ENCODE measurements at regions not wholly inside any gene's neighbourhood (a gene's known extent, or its start where the extent isn't known, plus 50 kb on each side); places are given as distances from the start of the nearest gene placed in this dataset.

DNA sequence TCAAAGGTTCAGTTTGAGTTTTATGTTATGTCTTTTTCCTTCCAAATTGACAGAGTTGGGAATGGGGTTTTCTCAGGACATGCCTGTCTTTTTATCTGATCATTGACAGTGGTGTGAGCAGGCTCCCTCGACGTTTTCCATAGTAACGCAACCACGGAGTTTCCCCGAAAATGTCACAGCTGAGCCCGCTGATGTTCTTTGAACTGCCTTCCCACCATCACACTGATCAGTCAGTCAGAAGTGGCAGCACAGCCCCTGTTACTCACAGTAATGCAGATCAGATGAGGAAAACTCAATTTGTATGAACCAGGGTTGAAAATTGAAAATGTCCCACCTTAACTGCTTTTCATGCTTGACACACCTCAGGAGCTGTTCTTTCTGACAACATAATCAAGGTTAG, 210.4 kb downstream of the NECTIN3 start (continued):
- TF ChIP-seq, protein P1, sequence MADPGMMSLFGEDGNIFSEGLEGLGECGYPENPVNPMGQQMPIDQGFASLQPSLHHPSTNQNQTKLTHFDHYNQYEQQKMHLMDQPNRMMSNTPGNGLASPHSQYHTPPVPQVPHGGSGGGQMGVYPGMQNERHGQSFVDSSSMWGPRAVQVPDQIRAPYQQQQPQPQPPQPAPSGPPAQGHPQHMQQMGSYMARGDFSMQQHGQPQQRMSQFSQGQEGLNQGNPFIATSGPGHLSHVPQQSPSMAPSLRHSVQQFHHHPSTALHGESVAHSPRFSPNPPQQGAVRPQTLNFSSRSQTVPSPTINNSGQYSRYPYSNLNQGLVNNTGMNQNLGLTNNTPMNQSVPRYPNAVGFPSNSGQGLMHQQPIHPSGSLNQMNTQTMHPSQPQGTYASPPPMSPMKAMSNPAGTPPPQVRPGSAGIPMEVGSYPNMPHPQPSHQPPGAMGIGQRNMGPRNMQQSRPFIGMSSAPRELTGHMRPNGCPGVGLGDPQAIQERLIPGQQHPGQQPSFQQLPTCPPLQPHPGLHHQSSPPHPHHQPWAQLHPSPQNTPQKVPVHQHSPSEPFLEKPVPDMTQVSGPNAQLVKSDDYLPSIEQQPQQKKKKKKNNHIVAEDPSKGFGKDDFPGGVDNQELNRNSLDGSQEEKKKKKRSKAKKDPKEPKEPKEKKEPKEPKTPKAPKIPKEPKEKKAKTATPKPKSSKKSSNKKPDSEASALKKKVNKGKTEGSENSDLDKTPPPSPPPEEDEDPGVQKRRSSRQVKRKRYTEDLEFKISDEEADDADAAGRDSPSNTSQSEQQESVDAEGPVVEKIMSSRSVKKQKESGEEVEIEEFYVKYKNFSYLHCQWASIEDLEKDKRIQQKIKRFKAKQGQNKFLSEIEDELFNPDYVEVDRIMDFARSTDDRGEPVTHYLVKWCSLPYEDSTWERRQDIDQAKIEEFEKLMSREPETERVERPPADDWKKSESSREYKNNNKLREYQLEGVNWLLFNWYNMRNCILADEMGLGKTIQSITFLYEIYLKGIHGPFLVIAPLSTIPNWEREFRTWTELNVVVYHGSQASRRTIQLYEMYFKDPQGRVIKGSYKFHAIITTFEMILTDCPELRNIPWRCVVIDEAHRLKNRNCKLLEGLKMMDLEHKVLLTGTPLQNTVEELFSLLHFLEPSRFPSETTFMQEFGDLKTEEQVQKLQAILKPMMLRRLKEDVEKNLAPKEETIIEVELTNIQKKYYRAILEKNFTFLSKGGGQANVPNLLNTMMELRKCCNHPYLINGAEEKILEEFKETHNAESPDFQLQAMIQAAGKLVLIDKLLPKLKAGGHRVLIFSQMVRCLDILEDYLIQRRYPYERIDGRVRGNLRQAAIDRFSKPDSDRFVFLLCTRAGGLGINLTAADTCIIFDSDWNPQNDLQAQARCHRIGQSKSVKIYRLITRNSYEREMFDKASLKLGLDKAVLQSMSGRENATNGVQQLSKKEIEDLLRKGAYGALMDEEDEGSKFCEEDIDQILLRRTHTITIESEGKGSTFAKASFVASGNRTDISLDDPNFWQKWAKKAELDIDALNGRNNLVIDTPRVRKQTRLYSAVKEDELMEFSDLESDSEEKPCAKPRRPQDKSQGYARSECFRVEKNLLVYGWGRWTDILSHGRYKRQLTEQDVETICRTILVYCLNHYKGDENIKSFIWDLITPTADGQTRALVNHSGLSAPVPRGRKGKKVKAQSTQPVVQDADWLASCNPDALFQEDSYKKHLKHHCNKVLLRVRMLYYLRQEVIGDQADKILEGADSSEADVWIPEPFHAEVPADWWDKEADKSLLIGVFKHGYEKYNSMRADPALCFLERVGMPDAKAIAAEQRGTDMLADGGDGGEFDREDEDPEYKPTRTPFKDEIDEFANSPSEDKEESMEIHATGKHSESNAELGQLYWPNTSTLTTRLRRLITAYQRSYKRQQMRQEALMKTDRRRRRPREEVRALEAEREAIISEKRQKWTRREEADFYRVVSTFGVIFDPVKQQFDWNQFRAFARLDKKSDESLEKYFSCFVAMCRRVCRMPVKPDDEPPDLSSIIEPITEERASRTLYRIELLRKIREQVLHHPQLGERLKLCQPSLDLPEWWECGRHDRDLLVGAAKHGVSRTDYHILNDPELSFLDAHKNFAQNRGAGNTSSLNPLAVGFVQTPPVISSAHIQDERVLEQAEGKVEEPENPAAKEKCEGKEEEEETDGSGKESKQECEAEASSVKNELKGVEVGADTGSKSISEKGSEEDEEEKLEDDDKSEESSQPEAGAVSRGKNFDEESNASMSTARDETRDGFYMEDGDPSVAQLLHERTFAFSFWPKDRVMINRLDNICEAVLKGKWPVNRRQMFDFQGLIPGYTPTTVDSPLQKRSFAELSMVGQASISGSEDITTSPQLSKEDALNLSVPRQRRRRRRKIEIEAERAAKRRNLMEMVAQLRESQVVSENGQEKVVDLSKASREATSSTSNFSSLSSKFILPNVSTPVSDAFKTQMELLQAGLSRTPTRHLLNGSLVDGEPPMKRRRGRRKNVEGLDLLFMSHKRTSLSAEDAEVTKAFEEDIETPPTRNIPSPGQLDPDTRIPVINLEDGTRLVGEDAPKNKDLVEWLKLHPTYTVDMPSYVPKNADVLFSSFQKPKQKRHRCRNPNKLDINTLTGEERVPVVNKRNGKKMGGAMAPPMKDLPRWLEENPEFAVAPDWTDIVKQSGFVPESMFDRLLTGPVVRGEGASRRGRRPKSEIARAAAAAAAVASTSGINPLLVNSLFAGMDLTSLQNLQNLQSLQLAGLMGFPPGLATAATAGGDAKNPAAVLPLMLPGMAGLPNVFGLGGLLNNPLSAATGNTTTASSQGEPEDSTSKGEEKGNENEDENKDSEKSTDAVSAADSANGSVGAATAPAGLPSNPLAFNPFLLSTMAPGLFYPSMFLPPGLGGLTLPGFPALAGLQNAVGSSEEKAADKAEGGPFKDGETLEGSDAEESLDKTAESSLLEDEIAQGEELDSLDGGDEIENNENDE (IDR thresholded peaks at IDR 0.05; ENCODE audit: insufficient replicate concordance, low read length) = no peak

Measured in H1 (cell line).